ENCODE measurements at regions not wholly inside any gene's neighbourhood (a gene's known extent, or its start where the extent isn't known, plus 50 kb on each side); places are given as distances from the start of the nearest gene placed in this dataset.

DNA sequence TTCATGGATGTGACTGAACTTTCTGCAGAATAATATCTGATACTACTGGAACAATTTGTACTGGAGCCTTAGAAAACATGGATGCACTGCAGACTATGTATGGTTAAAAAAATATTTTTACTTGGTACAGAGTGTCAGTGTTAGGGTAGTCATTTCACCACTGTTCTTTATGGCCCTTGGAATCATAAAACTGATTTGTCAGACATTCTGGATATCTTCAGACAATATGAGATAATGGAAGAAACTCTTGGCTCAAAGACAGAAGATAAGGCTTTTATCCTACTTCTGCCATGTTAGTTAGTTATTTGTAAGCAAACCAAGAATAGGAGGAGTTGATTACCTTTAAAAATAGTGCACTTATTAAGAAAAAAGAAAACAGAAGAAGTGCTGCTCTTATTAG is 209.4 kb downstream of the LRIG3 start:
- no peak overlapping the region for H3K4me3 ChIP-seq (replicated peaks; ENCODE audit: low read depth, low read length)
- TF ChIP-seq, protein P1, sequence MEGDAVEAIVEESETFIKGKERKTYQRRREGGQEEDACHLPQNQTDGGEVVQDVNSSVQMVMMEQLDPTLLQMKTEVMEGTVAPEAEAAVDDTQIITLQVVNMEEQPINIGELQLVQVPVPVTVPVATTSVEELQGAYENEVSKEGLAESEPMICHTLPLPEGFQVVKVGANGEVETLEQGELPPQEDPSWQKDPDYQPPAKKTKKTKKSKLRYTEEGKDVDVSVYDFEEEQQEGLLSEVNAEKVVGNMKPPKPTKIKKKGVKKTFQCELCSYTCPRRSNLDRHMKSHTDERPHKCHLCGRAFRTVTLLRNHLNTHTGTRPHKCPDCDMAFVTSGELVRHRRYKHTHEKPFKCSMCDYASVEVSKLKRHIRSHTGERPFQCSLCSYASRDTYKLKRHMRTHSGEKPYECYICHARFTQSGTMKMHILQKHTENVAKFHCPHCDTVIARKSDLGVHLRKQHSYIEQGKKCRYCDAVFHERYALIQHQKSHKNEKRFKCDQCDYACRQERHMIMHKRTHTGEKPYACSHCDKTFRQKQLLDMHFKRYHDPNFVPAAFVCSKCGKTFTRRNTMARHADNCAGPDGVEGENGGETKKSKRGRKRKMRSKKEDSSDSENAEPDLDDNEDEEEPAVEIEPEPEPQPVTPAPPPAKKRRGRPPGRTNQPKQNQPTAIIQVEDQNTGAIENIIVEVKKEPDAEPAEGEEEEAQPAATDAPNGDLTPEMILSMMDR (IDR thresholded peaks at IDR 0.05; ENCODE audit: low read length, missing control alignments) = no peak
- no peak for DNase-seq (ENCODE audit: low read depth)

DNA sequence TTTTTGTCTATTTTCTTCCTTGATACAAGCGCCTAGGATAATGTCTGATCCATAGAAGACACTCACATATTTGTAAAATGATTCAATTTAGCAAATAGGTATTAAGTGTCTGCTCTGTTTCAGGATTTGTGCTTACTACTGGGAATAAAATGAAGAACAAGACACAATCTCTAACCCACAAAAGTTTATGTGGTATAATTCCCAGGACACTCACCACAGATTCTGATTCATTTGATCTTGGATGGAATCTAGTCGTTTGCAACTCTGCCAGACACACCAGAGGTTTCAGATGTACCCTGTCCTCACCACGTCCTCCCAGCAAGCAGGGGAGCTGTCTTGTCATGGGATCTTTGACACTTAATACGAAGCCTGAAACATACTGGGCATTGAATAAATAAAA is 208.3 kb downstream of the LRIG3 start:
- TF ChIP-seq, protein P1 (IDR thresholded peaks at IDR 0.05; ENCODE audit: low read length, missing control alignments) = no peak
- H3K4me3 ChIP-seq (replicated peaks; ENCODE audit: low read depth, low read length) = no peak overlapping the region
- no peak for DNase-seq (ENCODE audit: low read depth)

DNA sequence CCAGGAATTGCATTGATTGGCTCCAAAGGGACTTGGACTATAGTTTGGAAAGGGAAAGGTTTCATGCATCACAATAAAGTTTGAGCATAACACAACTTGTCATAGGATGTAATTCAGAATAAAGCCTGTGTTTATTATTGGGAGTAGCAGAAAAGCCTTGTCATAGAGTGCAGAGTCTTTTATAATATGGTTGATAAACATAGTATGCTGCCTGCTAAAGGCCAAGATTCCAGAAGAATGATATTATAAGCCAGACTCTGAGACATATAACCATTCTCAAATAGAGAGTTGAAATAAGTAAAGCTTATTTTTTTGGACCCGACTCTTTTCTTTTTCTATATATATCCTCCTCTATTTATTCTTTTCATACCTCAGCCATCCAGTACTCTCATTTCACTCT is 207.3 kb downstream of the LRIG3 start:
- DNase-seq (ENCODE audit: low read depth) = no peak
- TF ChIP-seq, protein P1 (IDR thresholded peaks at IDR 0.05; ENCODE audit: low read length, missing control alignments) = no peak
- no peak overlapping the region for H3K4me3 ChIP-seq (replicated peaks; ENCODE audit: low read depth, low read length)

DNA sequence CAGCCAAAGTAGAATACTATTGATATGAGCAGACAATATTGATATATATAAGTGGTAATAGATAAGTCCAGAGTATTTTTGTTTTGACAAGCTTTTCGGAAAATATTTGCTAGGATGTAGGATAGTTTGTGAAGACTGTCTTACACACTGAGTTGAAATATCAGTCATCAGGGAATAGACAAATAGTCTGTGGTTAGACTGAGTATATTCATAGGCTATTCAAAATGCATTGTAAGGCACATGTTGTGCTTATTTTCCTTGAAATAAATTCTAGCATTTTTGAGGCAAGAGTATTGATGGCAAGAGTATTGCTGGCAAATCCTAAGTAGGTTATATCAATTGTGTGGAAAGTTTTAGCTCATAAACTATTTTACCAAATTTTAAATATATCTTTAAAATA is 201.1 kb downstream of the LRIG3 start:
- TF ChIP-seq, protein P1 (IDR thresholded peaks at IDR 0.05; ENCODE audit: low read length, missing control alignments) = no peak
- H3K4me3 ChIP-seq (replicated peaks; ENCODE audit: low read depth, low read length) = no peak overlapping the region
- DNase-seq (ENCODE audit: low read depth) = no peak

DNA sequence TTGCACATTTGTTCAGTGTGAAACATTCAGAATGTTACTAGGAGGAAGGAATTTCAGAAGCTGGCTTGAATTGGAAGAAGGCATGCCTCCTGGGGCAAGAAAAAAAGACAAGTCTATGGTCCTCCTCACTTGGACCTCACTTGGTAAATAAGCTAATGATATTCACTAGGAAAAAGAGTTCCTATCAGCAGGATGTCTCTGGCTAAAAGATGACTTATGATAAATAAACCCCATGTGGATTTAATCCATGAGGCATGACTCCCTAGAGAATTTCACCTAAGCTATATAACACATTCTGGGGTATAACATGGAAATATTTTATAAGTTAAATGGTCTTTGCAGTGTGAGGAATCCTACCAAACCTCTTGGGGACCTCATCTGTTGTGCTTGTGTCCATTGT is 199.9 kb downstream of the LRIG3 start:
- DNase-seq (ENCODE audit: low read depth) = no peak
- TF ChIP-seq, protein P1 (IDR thresholded peaks at IDR 0.05; ENCODE audit: low read length, missing control alignments) = no peak
- H3K4me3 ChIP-seq (replicated peaks; ENCODE audit: low read depth, low read length) = no peak overlapping the region

DNA sequence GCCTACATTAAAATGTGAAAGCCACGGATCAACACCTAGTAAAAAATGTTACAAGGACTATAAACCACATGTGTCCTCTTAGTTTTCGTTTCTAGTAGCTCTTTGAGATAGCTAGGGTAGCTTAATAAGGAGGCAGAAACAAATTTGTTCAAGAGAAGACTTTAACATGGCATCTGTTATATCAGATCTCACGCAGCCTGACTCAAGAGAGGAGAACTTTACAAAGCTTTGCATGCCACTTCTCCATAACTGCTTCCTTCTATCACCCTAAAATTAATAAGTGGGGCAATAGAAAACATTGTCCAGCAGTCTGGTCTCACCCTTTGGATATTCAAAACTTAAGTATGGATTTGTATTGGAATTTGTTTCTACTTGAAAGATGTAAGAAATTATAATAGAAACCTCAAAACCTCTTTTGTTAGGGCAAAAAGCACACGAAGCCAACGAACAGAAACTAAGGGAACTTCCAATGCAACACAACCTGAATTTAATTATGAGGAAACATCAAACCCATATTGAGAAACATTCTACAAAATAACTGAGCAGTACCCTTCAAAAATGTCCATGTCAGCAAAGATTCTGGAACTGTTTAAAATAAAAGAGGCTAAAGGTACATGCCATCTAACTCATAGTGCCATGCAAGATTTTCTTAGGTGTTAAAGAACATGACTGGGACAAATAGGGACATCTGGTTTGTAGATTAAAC is 194.8 kb downstream of the LRIG3 start:
- DNase-seq (ENCODE audit: low read depth) = no peak

More for the DNA sequence above, 194.8 kb downstream of the LRIG3 start:
- H3K4me3 ChIP-seq (replicated peaks; ENCODE audit: low read depth, low read length) = no peak overlapping the region
- TF ChIP-seq, protein P1 (IDR thresholded peaks at IDR 0.05; ENCODE audit: low read length, missing control alignments) = no peak

Measured in fibroblast of pulmonary artery (primary cell).